HL-60 (cell line): ENCODE measurements at regions not wholly inside any gene's neighbourhood (a gene's known extent, or its start where the extent isn't known, plus 50 kb on each side); places are given as distances from the start of the nearest gene placed in this dataset.

ENCODE experiments used
- DNase-seq, 2 experiments: peaks; one replicate each; pipeline ENCODE4 v3.0.0-alpha.2; 2010 to 2020; ENCODE audit warnings: low read depth in 1 of 2, low spot score in 1 of 2
- H3K27ac ChIP-seq: fragments of 250-450 bp; sonication (Bioruptor Pico); replicated peaks from 2 replicates; pipeline ENCODE4 v1.5.1; 2020; ENCODE audit warnings: mild to moderate bottlenecking, moderate library complexity
- H3K27me3 ChIP-seq: fragments of 250-450 bp; sonication (Bioruptor Pico); 2 replicates; pipeline ENCODE4 v1.5.1; 2021; ENCODE audit warnings: mild to moderate bottlenecking, moderate library complexity; ENCODE audit not compliant: insufficient read depth, poor library complexity, severe bottlenecking
- H3K4me3 ChIP-seq: replicated peaks from 2 replicates; pipeline ENCODE4 v1.5.1; 2011; ENCODE audit warnings: mild to moderate bottlenecking, control low read depth, low read length; ENCODE audit not compliant: insufficient read depth
- GABPA ChIP-seq: IDR thresholded peaks from 2 replicates; pipeline ENCODE4 v1.6.1; 2012; ENCODE audit warnings: low read depth
- POLR2AphosphoS5 ChIP-seq: IDR thresholded peaks from 2 replicates; pipeline ENCODE4 v1.6.1; 2012; ENCODE audit warnings: low read depth
- SPI1 ChIP-seq: IDR thresholded peaks from 2 replicates; pipeline ENCODE4 v1.6.1; 2012; ENCODE audit warnings: low read depth, mild to moderate bottlenecking, borderline replicate concordance
- TF ChIP-seq, protein P1 (sequence below): IDR thresholded peaks from 2 replicates; pipeline ENCODE4 v1.6.1; 2012; ENCODE audit warnings: low read depth; ENCODE audit not compliant: insufficient replicate concordance
- TF ChIP-seq, protein P2 (sequence below): IDR thresholded peaks from one replicate; pipeline ENCODE4 v1.5.1; 2011; ENCODE audit warnings: low read length, control low read depth, inconsistent platforms; ENCODE audit not compliant: insufficient read depth

DNA sequence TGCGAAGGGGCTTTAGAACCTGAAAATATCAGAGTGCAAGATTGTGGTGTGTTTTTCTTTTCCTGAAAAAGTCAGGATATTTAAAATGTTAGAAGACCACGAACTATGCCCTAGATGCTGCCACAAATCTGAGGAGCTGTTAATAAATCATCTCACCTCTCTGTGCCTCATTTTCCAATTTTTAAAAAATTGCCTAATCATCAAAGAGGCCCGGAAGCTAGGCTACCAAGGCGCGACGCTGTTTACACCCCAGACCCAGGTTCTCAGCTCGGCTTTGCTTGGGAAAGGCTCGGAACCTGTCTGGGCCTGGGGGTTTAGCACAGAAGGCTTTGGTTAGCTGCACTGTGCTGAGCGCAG is 409.6 kb downstream of the BCOR start:
- no peak for TF ChIP-seq SPI1
- no peak for TF ChIP-seq GABPA
- TF ChIP-seq POLR2AphosphoS5, result no peak
- TF ChIP-seq, protein P1, sequence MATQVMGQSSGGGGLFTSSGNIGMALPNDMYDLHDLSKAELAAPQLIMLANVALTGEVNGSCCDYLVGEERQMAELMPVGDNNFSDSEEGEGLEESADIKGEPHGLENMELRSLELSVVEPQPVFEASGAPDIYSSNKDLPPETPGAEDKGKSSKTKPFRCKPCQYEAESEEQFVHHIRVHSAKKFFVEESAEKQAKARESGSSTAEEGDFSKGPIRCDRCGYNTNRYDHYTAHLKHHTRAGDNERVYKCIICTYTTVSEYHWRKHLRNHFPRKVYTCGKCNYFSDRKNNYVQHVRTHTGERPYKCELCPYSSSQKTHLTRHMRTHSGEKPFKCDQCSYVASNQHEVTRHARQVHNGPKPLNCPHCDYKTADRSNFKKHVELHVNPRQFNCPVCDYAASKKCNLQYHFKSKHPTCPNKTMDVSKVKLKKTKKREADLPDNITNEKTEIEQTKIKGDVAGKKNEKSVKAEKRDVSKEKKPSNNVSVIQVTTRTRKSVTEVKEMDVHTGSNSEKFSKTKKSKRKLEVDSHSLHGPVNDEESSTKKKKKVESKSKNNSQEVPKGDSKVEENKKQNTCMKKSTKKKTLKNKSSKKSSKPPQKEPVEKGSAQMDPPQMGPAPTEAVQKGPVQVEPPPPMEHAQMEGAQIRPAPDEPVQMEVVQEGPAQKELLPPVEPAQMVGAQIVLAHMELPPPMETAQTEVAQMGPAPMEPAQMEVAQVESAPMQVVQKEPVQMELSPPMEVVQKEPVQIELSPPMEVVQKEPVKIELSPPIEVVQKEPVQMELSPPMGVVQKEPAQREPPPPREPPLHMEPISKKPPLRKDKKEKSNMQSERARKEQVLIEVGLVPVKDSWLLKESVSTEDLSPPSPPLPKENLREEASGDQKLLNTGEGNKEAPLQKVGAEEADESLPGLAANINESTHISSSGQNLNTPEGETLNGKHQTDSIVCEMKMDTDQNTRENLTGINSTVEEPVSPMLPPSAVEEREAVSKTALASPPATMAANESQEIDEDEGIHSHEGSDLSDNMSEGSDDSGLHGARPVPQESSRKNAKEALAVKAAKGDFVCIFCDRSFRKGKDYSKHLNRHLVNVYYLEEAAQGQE, result no peak
- TF ChIP-seq, protein P2, sequence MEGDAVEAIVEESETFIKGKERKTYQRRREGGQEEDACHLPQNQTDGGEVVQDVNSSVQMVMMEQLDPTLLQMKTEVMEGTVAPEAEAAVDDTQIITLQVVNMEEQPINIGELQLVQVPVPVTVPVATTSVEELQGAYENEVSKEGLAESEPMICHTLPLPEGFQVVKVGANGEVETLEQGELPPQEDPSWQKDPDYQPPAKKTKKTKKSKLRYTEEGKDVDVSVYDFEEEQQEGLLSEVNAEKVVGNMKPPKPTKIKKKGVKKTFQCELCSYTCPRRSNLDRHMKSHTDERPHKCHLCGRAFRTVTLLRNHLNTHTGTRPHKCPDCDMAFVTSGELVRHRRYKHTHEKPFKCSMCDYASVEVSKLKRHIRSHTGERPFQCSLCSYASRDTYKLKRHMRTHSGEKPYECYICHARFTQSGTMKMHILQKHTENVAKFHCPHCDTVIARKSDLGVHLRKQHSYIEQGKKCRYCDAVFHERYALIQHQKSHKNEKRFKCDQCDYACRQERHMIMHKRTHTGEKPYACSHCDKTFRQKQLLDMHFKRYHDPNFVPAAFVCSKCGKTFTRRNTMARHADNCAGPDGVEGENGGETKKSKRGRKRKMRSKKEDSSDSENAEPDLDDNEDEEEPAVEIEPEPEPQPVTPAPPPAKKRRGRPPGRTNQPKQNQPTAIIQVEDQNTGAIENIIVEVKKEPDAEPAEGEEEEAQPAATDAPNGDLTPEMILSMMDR, result no peak
- H3K27ac ChIP-seq, result no peak overlapping the region
- no peak for DNase-seq

DNA sequence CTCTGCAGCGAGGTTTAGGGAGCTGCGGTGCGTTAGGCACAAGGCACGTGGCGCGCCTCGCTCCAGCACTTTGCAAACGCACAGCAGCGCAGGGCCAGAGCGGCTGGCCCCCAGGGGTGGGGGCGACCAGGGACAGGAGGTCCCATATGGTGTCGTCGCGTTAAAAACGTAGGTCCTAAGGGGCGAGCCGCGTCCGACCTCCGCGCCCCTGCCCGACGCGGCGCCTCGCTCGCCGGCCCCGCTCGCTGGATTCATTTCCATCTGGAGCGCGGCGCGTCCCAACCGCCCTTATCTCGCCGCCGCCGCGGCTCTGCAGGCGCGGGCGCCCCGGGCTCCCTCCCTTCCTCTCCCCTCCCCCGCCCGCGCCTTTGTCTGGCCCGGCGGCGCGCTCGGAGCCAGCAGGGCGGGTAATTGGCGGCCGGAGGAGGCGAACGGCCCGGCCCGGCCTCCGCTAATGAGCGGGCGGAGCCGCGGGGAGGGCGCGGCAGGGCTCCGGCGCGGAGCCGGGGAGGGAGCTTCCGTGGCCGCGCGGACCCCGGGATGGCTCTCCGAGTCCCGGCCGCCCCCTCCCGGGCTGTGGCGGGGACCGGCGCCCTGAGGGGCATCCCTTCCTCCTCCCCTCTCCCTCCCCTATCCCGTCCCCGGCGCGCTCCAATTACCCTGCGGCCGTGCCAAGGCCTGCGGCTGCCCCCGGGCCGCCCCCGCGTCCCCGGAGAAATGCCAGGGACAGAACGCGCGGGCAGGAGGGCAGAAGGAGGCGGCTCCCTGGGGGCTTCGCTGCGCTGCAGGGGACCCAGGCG is 409.0 kb downstream of the BCOR start:
- TF ChIP-seq POLR2AphosphoS5 (no peak), SPI1 (no peak), GABPA (no peak)
- TF ChIP-seq, protein P1, result no peak
- TF ChIP-seq, protein P2, result no peak
- no peak overlapping the region for H3K27ac ChIP-seq
- H3K4me3 ChIP-seq, result peak overlapping the region; percentile 29
- peak in 1 of 2 experiments; percentile 12 for DNase-seq
- peaks cover 8% of the 10 kb centered on the region for H3K27me3 ChIP-seq

More for the DNA sequence above, 409.6 kb downstream of the BCOR start:
- peak overlapping the region; percentile 29; the same call in 1 of the 2 replicates for H3K4me3 ChIP-seq
- H3K27me3 ChIP-seq, result peaks cover 8% of the 10 kb centered on the region

DNA sequence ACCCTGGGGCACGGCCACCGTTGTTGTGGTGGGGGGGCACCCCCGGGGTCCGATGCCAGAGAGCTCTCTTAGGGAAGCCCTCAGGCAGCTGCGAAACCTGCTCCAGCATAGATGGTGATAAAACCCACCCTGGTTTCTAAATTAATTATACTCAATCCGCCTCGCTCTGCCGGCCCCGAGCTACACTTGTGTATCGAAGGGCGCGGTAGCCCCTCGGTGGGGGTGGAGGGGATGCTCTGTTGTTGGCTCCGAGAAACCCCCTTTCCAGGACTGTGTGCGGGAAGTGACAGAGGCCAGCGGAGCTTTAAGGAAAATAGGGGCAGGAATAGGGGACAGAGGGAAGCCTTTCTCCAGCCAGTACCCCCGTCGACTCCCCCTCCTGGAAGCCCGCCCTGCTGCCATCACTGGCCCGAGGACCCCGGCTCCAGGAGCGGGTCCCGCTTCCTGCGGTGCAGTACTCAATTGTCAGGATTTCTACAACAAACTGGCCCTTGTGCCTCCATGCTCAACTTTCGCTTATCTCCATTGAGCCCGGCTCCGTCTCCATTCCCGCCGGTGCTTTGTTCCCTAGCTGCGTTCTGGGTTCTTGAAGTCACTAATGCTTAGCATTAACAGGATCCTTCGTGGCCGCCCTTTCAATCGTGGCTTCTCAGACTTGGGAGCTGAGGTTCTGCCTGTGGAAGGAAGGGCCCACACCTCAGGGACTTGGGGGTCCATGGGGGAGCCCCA is 408.2 kb downstream of the BCOR start:
- Histone ChIP-seq H3K4me3 (peak overlapping the region; percentile 29), H3K27me3 (peaks cover 8% of the 10 kb centered on the region), H3K27ac (no peak overlapping the region)
- no peak for DNase-seq
- TF ChIP-seq SPI1 (no peak), POLR2AphosphoS5 (no peak), GABPA (no peak)
- TF ChIP-seq, protein P2, result no peak
- TF ChIP-seq, protein P1, result no peak
